Activated CD8-positive, alpha-beta T cell treated with anti-CD3 and anti-CD28 coated beads for 36 hours (primary cell): ENCODE measurements at regions not wholly inside any gene's neighbourhood (a gene's known extent, or its start where the extent isn't known, plus 50 kb on each side); places are given as distances from the start of the nearest gene placed in this dataset.

Experiments
- ATAC-seq: fragments of 200-7000 bp; cut with Tn5 transposase; one replicate; pipeline ENCODE4 v1.10.0; 2021; ENCODE audit warnings: mild to moderate bottlenecking, moderate library complexity
- CTCF ChIA-PET: fragments of 350-600 bp; sonication (Branson Sonifier 250); formaldehyde crosslinking; loops from one replicate; lab custom pipeline; 2021; ENCODE audit warnings: antibody characterized with exemption; lab: Charles Lee
- POLR2A ChIA-PET: fragments of 350-600 bp; sonication (Branson Sonifier 250); formaldehyde crosslinking; loops from one replicate; lab custom pipeline; 2021; ENCODE audit warnings: antibody characterized with exemption; lab: Charles Lee
- DNase-seq: peaks from one replicate; pipeline ENCODE4 v3.0.0-alpha.2; 2020
- H3K27ac Mint-ChIP-seq: one replicate; pipeline ENCODE4 v1.8.0; 2021; ENCODE audit warnings: mild to moderate bottlenecking, mixed read lengths
- H3K27me3 Mint-ChIP-seq: one replicate; pipeline ENCODE4 v1.8.0; 2021; ENCODE audit warnings: mixed read lengths
- H3K36me3 Mint-ChIP-seq: one replicate; pipeline ENCODE4 v1.8.0; 2021; ENCODE audit warnings: low read depth, mixed read lengths
- H3K4me1 Mint-ChIP-seq: one replicate; pipeline ENCODE4 v1.8.0; 2021; ENCODE audit warnings: low read depth, mixed read lengths
- H3K4me3 Mint-ChIP-seq: one replicate; pipeline ENCODE4 v1.8.0; 2021; ENCODE audit warnings: mild to moderate bottlenecking, moderate library complexity, mixed read lengths
- H3K9me3 Mint-ChIP-seq: one replicate; pipeline ENCODE4 v1.8.0; 2021; ENCODE audit warnings: mixed read lengths
- intact Hi-C: fragments of 100-400 bp; cut with micrococcal nuclease; formaldehyde crosslinking; loops from one replicate; pipeline ENCODE4 v1.10.0; 2022
- TF ChIP-seq, protein P1 (sequence below): fragments of 200-600 bp; IDR thresholded peaks from one replicate; pipeline ENCODE4 v1.8.0; 2022; ENCODE audit warnings: antibody characterized with exemption, mild to moderate bottlenecking

DNA sequence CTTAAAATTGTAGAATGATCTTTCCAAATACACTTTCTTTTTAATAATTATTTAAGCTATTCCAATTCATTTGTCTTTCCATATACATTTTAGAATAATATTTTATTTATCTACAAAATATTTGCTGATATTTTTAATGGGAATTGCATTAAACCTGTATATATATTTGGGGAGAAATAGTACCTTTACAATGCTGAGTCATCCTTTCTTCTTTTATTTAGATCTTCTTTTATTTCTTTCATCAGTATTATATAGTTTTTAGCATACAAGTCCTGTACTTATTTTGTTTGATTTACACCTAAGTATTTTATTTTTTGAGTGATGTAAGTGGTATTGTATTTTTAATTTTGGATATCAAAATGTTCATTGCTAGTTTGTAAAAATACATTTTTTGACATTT lies 639.5 kb upstream of the GOT2 start:
- Mint-ChIP-seq H3K4me1 (no peaks in the 10 kb centered on the region), H3K9me3 (no peaks in the 10 kb centered on the region), H3K27me3 (peaks cover 5% of the 10 kb centered on the region), H3K27ac (no peak overlapping the region), H3K36me3 (no peaks in the 10 kb centered on the region), H3K4me3 (no peak overlapping the region)
- intact Hi-C loops: no loop called here
- ATAC-seq: no peak
- POLR2A ChIA-PET: no interaction called here
- CTCF ChIA-PET: no interaction called here
- DNase-seq: no peak
- TF ChIP-seq, protein P1, sequence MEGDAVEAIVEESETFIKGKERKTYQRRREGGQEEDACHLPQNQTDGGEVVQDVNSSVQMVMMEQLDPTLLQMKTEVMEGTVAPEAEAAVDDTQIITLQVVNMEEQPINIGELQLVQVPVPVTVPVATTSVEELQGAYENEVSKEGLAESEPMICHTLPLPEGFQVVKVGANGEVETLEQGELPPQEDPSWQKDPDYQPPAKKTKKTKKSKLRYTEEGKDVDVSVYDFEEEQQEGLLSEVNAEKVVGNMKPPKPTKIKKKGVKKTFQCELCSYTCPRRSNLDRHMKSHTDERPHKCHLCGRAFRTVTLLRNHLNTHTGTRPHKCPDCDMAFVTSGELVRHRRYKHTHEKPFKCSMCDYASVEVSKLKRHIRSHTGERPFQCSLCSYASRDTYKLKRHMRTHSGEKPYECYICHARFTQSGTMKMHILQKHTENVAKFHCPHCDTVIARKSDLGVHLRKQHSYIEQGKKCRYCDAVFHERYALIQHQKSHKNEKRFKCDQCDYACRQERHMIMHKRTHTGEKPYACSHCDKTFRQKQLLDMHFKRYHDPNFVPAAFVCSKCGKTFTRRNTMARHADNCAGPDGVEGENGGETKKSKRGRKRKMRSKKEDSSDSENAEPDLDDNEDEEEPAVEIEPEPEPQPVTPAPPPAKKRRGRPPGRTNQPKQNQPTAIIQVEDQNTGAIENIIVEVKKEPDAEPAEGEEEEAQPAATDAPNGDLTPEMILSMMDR: no peak

DNA sequence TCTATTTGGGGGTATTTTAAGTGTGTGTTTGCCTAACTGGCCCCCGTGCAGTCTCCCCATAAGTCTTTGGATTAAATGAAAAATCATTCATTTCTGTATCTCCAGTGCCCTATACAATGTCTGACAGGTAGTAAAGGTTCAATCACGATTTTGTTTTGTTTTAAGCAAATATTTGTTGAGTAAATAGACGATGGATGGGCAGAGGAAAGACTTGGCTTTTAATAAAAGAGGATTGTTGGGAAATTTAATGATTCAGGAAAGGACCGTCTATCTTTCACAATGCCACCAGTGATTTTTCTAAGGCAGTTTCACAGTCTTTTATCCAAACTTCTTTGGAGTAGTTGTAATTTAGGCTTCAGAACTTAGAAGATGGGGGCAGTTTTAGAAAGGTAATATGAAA lies 636.6 kb upstream of the GOT2 start:
- ATAC-seq: no peak
- Mint-ChIP-seq H3K4me1 (no peaks in the 10 kb centered on the region), H3K27ac (no peak overlapping the region), H3K36me3 (no peaks in the 10 kb centered on the region), H3K27me3 (no peaks in the 10 kb centered on the region), H3K4me3 (no peak overlapping the region), H3K9me3 (no peaks in the 10 kb centered on the region)
- TF ChIP-seq, protein P1: no peak
- no peak for DNase-seq
- intact Hi-C loops: no loop called here
- ChIA-PET CTCF (no interaction called here), POLR2A (interaction anchor here (0.6 kb wide), 1 partner anchor 718 kb away, joined by 5 read pairs; no protein-coding TSS in a partner anchor)

DNA sequence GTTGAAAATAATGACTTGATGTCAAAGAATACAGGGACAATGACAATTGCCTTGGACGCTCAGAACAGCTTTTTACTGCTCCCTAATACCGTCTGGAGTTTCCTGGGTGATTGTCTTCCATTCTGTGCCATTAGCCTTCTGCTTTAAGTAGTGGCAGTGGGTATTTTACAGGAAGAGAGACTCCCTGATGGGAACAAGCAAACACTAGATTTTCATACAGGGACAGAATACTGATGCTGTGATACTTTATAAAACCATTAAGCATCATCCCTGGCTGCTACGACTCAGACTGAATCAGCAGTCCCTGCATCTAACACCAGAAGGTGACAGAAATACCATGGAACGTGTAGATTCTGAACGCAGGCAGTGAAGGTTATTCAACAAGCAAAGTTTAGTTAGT lies 635.4 kb upstream of the GOT2 start:
- no peaks in the 10 kb centered on the region for H3K9me3 Mint-ChIP-seq
- H3K36me3 Mint-ChIP-seq: no peaks in the 10 kb centered on the region
- H3K4me1 Mint-ChIP-seq: no peaks in the 10 kb centered on the region
- POLR2A ChIA-PET: no interaction called here
- DNase-seq (no peak), ATAC-seq (no peak)
- CTCF ChIA-PET: no interaction called here
- H3K27me3 Mint-ChIP-seq: no peaks in the 10 kb centered on the region
- TF ChIP-seq, protein P1: no peak
- no peak overlapping the region for H3K4me3 Mint-ChIP-seq
- no peak overlapping the region for H3K27ac Mint-ChIP-seq
- intact Hi-C loops: no loop called here

DNA sequence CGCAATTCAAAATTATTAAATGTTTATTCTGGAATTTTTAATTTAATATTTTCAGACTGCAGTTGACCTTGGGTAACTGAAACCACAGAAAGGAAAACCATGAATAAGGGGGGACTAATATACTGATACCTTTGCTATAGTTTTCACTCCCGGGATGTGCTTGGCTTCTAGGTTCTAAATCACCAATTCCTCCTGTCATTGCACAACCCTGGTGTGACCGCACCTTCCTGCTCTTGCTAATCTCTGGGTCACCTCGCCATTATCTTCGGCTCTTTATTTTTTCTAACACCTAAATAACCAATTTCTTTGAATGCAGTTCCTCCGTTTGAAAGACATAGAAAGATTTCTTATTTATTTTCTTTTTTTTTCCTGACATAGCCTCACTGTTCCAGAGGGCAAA lies 634.5 kb upstream of the GOT2 start:
- ATAC-seq (no peak), DNase-seq (no peak)
- Mint-ChIP-seq H3K9me3 (no peaks in the 10 kb centered on the region), H3K27ac (no peak overlapping the region), H3K4me1 (no peaks in the 10 kb centered on the region), H3K4me3 (no peak overlapping the region), H3K36me3 (no peaks in the 10 kb centered on the region), H3K27me3 (no peaks in the 10 kb centered on the region)
- intact Hi-C loops: no loop called here
- POLR2A ChIA-PET: no interaction called here
- TF ChIP-seq, protein P1: no peak
- CTCF ChIA-PET: no interaction called here

DNA sequence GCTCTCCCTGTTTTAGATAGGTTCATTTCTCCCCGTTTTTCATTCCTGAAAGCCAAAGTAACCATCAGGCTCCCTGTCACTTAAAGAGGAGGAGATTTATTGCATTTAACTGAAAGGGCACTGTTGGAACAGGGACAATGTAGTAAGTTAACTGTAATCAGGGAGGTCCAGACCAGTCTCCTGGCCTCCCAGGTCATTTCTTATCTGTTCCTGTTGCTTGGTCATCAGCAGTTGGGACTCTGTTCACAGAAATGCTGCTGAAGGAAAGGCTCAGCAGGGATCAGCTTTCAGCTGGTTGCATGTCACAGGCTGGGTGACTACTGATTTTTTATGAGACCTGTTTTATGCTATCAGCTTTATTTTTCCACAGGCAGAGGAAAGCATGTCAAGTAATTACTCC lies 622.6 kb upstream of the GOT2 start:
- ChIA-PET CTCF (no interaction called here), POLR2A (no interaction called here)
- TF ChIP-seq, protein P1: no peak
- no peaks in the 10 kb centered on the region for H3K36me3 Mint-ChIP-seq
- intact Hi-C loops: no loop called here
- ATAC-seq: no peak
- no peak overlapping the region for H3K4me3 Mint-ChIP-seq
- no peaks in the 10 kb centered on the region for H3K4me1 Mint-ChIP-seq
- no peaks in the 10 kb centered on the region for H3K27me3 Mint-ChIP-seq
- DNase-seq: no peak
- H3K9me3 Mint-ChIP-seq: no peaks in the 10 kb centered on the region
- no peak overlapping the region for H3K27ac Mint-ChIP-seq
